OCI-LY7 (cell line): ENCODE measurements at regions not wholly inside any gene's neighbourhood (a gene's known extent, or its start where the extent isn't known, plus 50 kb on each side); places are given as distances from the start of the nearest gene placed in this dataset.

Source experiments
- CTCF ChIP-seq: fragments of 200-600 bp; sonication (generic); conservative IDR thresholded peaks from 2 replicates; pipeline ENCODE4 v1.5.1; 2014; ENCODE audit warnings: mild to moderate bottlenecking, antibody characterized with exemption, low read length, moderate library complexity, mixed read lengths
- EZH2phosphoT487 ChIP-seq: fragments of 200-600 bp; sonication (generic); IDR thresholded peaks from 2 replicates; pipeline ENCODE4 v1.6.1; 2018; ENCODE audit warnings: low read depth, borderline replicate concordance, mild to moderate bottlenecking, mixed run types, antibody characterized with exemption, low read length, moderate library complexity, mixed read lengths

GRCh38 chr4:179605196-179605595 is 2163.0 kb upstream of the AGA start:
- TF ChIP-seq CTCF, result no peak
- TF ChIP-seq EZH2phosphoT487, result no peak
